ENCODE measurements at regions not wholly inside any gene's neighbourhood (a gene's known extent, or its start where the extent isn't known, plus 50 kb on each side); places are given as distances from the start of the nearest gene placed in this dataset.

DNA sequence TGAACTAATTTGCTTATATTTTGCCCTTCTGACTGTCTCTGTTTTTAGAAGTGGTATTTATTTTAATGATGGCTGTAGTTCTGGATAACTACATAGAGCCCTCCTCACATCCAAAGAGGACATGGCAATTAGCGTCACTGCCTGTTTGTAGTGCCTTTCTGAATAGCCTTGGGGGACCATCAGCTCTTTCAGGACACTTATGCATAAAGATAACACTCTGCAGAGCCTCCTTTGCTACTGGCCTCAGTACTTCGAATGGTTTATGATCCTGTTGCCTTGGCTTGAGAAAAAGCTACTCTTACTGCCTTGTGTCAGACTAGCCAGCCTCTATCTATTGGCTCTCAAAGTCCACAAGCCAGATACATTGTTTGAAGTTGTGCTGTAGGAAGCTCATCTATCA is 105.4 kb upstream of the SPRED1 start:
- TF ChIP-seq, protein P1, sequence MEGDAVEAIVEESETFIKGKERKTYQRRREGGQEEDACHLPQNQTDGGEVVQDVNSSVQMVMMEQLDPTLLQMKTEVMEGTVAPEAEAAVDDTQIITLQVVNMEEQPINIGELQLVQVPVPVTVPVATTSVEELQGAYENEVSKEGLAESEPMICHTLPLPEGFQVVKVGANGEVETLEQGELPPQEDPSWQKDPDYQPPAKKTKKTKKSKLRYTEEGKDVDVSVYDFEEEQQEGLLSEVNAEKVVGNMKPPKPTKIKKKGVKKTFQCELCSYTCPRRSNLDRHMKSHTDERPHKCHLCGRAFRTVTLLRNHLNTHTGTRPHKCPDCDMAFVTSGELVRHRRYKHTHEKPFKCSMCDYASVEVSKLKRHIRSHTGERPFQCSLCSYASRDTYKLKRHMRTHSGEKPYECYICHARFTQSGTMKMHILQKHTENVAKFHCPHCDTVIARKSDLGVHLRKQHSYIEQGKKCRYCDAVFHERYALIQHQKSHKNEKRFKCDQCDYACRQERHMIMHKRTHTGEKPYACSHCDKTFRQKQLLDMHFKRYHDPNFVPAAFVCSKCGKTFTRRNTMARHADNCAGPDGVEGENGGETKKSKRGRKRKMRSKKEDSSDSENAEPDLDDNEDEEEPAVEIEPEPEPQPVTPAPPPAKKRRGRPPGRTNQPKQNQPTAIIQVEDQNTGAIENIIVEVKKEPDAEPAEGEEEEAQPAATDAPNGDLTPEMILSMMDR (conservative IDR thresholded peaks at IDR 0.05; ENCODE audit: low read depth, low read length) = no peak
- no peak for TF ChIP-seq EZH2phosphoT487 (IDR thresholded peaks at IDR 0.05; ENCODE audit: borderline replicate concordance, low read length)
